MM.1S (cell line): ENCODE measurements at regions not wholly inside any gene's neighbourhood (a gene's known extent, or its start where the extent isn't known, plus 50 kb on each side); places are given as distances from the start of the nearest gene placed in this dataset.

Experiments used
- DNase-seq: peaks from one replicate; pipeline ENCODE4 v3.0.0-alpha.2; 2015
- H2AFZ ChIP-seq: fragments of 300-600 bp; sonication (generic); 2 replicates; pipeline ENCODE4 v1.6.0; 2016; ENCODE audit warnings: antibody characterized with exemption, low read length
- H3F3A ChIP-seq: fragments of 300-600 bp; sonication (generic); 2 replicates; pipeline ENCODE4 v1.6.1; 2016; ENCODE audit warnings: mild to moderate bottlenecking, antibody characterized with exemption, low read length, moderate library complexity, mixed read lengths; ENCODE audit not compliant: insufficient read depth
- H3K27ac ChIP-seq: fragments of 300-600 bp; sonication (generic); 2 replicates; pipeline ENCODE4 v1.5.1; 2016; ENCODE audit warnings: mild to moderate bottlenecking, low read length
- H3K27me3 ChIP-seq: fragments of 300-600 bp; sonication (generic); replicated peaks from 2 replicates; pipeline ENCODE4 v1.6.0; 2016; ENCODE audit warnings: low read length; ENCODE audit not compliant: insufficient read depth
- H3K36me3 ChIP-seq: fragments of 300-600 bp; sonication (generic); replicated peaks from 2 replicates; pipeline ENCODE4 v1.6.1; 2016; ENCODE audit warnings: mild to moderate bottlenecking, low read length, mixed read lengths; ENCODE audit not compliant: insufficient read depth
- H3K4me1 ChIP-seq: fragments of 300-600 bp; sonication (generic); 2 replicates; pipeline ENCODE4 v1.6.1; 2016; ENCODE audit warnings: low read length, mixed read lengths
- H3K4me2 ChIP-seq: fragments of 300-600 bp; sonication (generic); 2 replicates; pipeline ENCODE4 v1.6.0; 2016; ENCODE audit warnings: low read depth, low read length
- H3K4me3 ChIP-seq: fragments of 300-600 bp; sonication (generic); 2 replicates; pipeline ENCODE4 v1.5.1; 2016; ENCODE audit warnings: low read length, mixed read lengths
- H3K79me2 ChIP-seq: fragments of 300-600 bp; sonication (generic); 2 replicates; pipeline ENCODE4 v1.6.1; 2016; ENCODE audit warnings: mixed run types, low read length, mixed read lengths
- H3K9ac ChIP-seq: fragments of 300-600 bp; sonication (generic); 2 replicates; pipeline ENCODE4 v1.6.1; 2016; ENCODE audit warnings: low read length, mixed read lengths
- H3K9me2 ChIP-seq: fragments of 300-600 bp; sonication (generic); replicated peaks from 2 replicates; pipeline ENCODE4 v1.6.1; 2016; ENCODE audit warnings: mild to moderate bottlenecking, low read length, mixed read lengths; ENCODE audit not compliant: insufficient read depth
- H3K9me3 ChIP-seq: fragments of 300-600 bp; sonication (generic); replicated peaks from 2 replicates; pipeline ENCODE4 v1.6.1; 2016; ENCODE audit warnings: mild to moderate bottlenecking, low read length, mixed read lengths; ENCODE audit not compliant: insufficient read depth
- H4K20me1 ChIP-seq: fragments of 300-600 bp; sonication (generic); 2 replicates; pipeline ENCODE4 v1.6.1; 2016; ENCODE audit warnings: mild to moderate bottlenecking, low read length, moderate library complexity, mixed read lengths; ENCODE audit not compliant: insufficient read depth
- EZH2 ChIP-seq: fragments of 300-600 bp; sonication (generic); optimal IDR thresholded peaks from 2 replicates; pipeline ENCODE3; 2017; ENCODE audit warnings: low read depth, mild to moderate bottlenecking, antibody characterized with exemption, low read length, mixed read lengths
- EZH2phosphoT487 ChIP-seq: fragments of 300-600 bp; sonication (generic); IDR thresholded peaks from 2 replicates; pipeline ENCODE4 v1.6.1; 2018; ENCODE audit warnings: antibody characterized with exemption, low read length
- TF ChIP-seq, protein P1 (sequence below): fragments of 300-600 bp; sonication (generic); IDR thresholded peaks from 2 replicates; pipeline ENCODE4 v1.5.1; 2016; ENCODE audit warnings: antibody characterized with exemption, low read length, mixed read lengths

- Histone ChIP-seq H3K4me1 (no peaks in the 10 kb centered on the region), H3K36me3 (no peaks in the 10 kb centered on the region), H3K27me3 (no peaks in the 10 kb centered on the region), H3K4me2 (no peak overlapping the region), H3F3A (no peaks in the 10 kb centered on the region), H3K4me3 (no peak overlapping the region), H4K20me1 (no peaks in the 10 kb centered on the region), H3K79me2 (no peaks in the 10 kb centered on the region), H3K9me3 (no peaks in the 10 kb centered on the region), H3K9ac (no peak overlapping the region), H3K9me2 (no peaks in the 10 kb centered on the region), H3K27ac (no peak overlapping the region), H2AFZ (no peak overlapping the region)
- TF ChIP-seq, protein P1, sequence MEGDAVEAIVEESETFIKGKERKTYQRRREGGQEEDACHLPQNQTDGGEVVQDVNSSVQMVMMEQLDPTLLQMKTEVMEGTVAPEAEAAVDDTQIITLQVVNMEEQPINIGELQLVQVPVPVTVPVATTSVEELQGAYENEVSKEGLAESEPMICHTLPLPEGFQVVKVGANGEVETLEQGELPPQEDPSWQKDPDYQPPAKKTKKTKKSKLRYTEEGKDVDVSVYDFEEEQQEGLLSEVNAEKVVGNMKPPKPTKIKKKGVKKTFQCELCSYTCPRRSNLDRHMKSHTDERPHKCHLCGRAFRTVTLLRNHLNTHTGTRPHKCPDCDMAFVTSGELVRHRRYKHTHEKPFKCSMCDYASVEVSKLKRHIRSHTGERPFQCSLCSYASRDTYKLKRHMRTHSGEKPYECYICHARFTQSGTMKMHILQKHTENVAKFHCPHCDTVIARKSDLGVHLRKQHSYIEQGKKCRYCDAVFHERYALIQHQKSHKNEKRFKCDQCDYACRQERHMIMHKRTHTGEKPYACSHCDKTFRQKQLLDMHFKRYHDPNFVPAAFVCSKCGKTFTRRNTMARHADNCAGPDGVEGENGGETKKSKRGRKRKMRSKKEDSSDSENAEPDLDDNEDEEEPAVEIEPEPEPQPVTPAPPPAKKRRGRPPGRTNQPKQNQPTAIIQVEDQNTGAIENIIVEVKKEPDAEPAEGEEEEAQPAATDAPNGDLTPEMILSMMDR = no peak
- TF ChIP-seq EZH2 (no peak), EZH2phosphoT487 (no peak)
- no peak for DNase-seq
Measured at GRCh38 chr7:106372126-106372525, 87.3 kb upstream of the NAMPT start.

- Histone ChIP-seq H2AFZ (no peak overlapping the region), H3K9me3 (no peaks in the 10 kb centered on the region), H3K27me3 (no peaks in the 10 kb centered on the region), H3K4me1 (no peaks in the 10 kb centered on the region), H3K9me2 (no peaks in the 10 kb centered on the region), H3K79me2 (no peaks in the 10 kb centered on the region), H3K9ac (no peak overlapping the region), H4K20me1 (no peaks in the 10 kb centered on the region), H3K36me3 (no peaks in the 10 kb centered on the region), H3K4me2 (no peak overlapping the region), H3K27ac (no peak overlapping the region), H3K4me3 (no peak overlapping the region), H3F3A (no peaks in the 10 kb centered on the region)
- TF ChIP-seq, protein P1 = no peak
- TF ChIP-seq EZH2phosphoT487 (no peak), EZH2 (no peak)
- DNase-seq = no peak
Measured at GRCh38 chr7:106371629-106372028, 86.8 kb upstream of the NAMPT start.

GRCh38 chr7:106370542-106370941 lies 85.8 kb upstream of the NAMPT start:
- Histone ChIP-seq H2AFZ (no peak overlapping the region), H4K20me1 (no peaks in the 10 kb centered on the region), H3K4me1 (peaks cover 1% of the 10 kb centered on the region; the same call in 1 of the 2 replicates), H3K27me3 (no peaks in the 10 kb centered on the region), H3F3A (no peaks in the 10 kb centered on the region), H3K79me2 (no peaks in the 10 kb centered on the region), H3K4me2 (no peak overlapping the region), H3K9me3 (no peaks in the 10 kb centered on the region), H3K9ac (no peak overlapping the region), H3K27ac (no peak overlapping the region), H3K4me3 (no peak overlapping the region), H3K9me2 (no peaks in the 10 kb centered on the region), H3K36me3 (no peaks in the 10 kb centered on the region)
- no peak for DNase-seq
- TF ChIP-seq, protein P1 = no peak
- TF ChIP-seq EZH2 (no peak), EZH2phosphoT487 (no peak)
